ENCODE measurements at regions not wholly inside any gene's neighbourhood (a gene's known extent, or its start where the extent isn't known, plus 50 kb on each side); places are given as distances from the start of the nearest gene placed in this dataset.

- TF ChIP-seq POLR2A (IDR thresholded peaks at IDR 0.05; ENCODE audit: extremely low read depth, insufficient read length), result no peak
- no peak for TF ChIP-seq CTCF (IDR thresholded peaks at IDR 0.05; ENCODE audit: low read depth, low read length)
- no peak for TF ChIP-seq MAX (IDR thresholded peaks at IDR 0.05; ENCODE audit: low read depth, low read length)
- no peak for TF ChIP-seq MYC (IDR thresholded peaks at IDR 0.05; ENCODE audit: low read depth, low read length)
These were observed 752.2 kb downstream of the EFNB2 start for GRCh38 chr13:105783261-105783660.

Measured in NB4 (cell line).